Brain microvascular endothelial cell (primary cell): ENCODE measurements at regions not wholly inside any gene's neighbourhood (a gene's known extent, or its start where the extent isn't known, plus 50 kb on each side); places are given as distances from the start of the nearest gene placed in this dataset.

Source experiments
- DNase-seq: peaks from one replicate; pipeline ENCODE4 v3.0.0-alpha.2; 2020
- H3K27ac ChIP-seq: fragments of 250-450 bp; sonication (Bioruptor Pico); 2 replicates; pipeline ENCODE4 v1.5.1; 2020; ENCODE audit warnings: mild to moderate bottlenecking, moderate library complexity
- H3K27me3 ChIP-seq: fragments of 250-450 bp; sonication (Bioruptor Pico); replicated peaks from 2 replicates; pipeline ENCODE4 v1.5.1; 2020; ENCODE audit warnings: mild to moderate bottlenecking
- H3K36me3 ChIP-seq: fragments of 250-450 bp; sonication (Bioruptor Pico); replicated peaks from 2 replicates; pipeline ENCODE4 v1.5.1; 2020; ENCODE audit warnings: mild to moderate bottlenecking
- H3K4me3 ChIP-seq: 2 replicates; pipeline ENCODE4 v1.5.1; 2011; ENCODE audit warnings: low read depth, mild to moderate bottlenecking, control low read depth, low read length, moderate library complexity
- in situ Hi-C: cut with HindIII; loops from 2 replicates; pipeline ENCODE4 v1.10.0; 2017; ENCODE audit warnings: low sequenced_read_pairs, low pct_ligation_motif_present
- TF ChIP-seq, protein P1 (sequence below): IDR thresholded peaks from 2 replicates; pipeline ENCODE4 v1.5.1; 2011; ENCODE audit warnings: low read depth, mild to moderate bottlenecking, moderate library complexity, low read length, control low read depth, inconsistent platforms; ENCODE audit errors: missing control alignments

DNA sequence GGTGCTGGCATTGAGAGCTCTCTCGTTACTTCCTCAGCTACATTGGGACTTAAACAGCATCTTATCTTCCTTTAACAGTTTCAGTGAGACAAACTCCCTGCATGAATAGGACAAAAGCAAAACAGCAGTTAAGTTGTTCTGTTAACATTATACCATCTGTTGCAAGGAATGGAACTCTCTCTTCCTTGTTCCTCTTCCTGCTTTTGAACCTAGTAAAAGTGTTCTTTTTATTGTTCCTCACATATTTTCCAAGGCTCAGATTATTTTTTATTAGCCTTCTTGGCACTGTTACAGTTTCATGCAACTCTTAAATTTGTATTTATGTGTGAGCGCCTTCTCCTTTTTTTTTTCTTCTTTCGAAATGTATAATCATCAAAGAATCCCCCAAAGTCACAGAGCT, 202.6 kb upstream of the UFM1 start:
- no peak overlapping the region for H3K27ac ChIP-seq
- H3K27me3 ChIP-seq = no peaks in the 10 kb centered on the region
- H3K36me3 ChIP-seq = no peaks in the 10 kb centered on the region
- TF ChIP-seq, protein P1, sequence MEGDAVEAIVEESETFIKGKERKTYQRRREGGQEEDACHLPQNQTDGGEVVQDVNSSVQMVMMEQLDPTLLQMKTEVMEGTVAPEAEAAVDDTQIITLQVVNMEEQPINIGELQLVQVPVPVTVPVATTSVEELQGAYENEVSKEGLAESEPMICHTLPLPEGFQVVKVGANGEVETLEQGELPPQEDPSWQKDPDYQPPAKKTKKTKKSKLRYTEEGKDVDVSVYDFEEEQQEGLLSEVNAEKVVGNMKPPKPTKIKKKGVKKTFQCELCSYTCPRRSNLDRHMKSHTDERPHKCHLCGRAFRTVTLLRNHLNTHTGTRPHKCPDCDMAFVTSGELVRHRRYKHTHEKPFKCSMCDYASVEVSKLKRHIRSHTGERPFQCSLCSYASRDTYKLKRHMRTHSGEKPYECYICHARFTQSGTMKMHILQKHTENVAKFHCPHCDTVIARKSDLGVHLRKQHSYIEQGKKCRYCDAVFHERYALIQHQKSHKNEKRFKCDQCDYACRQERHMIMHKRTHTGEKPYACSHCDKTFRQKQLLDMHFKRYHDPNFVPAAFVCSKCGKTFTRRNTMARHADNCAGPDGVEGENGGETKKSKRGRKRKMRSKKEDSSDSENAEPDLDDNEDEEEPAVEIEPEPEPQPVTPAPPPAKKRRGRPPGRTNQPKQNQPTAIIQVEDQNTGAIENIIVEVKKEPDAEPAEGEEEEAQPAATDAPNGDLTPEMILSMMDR = no peak
- in situ Hi-C loops = no loop called here
- no peak overlapping the region for H3K4me3 ChIP-seq
- DNase-seq = no peak

DNA sequence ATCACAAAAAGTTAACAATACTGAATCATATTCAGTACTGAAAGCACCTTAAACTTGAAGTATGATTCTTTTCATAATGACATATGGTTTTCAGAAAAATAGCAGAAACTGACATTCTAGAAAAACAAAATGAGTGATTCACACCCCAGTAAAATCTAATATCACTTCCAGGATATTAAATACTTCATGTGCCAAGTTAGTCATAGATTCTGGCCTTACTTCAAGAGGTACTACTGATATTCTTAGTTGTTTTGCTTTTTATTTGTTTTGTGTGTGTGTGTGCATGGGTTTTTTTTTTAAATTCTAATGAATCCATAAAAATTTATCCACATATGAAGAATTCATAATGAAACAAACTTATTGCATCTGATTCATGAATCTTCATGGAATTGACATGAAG, 207.9 kb upstream of the UFM1 start:
- no peak overlapping the region for H3K27ac ChIP-seq
- no peak for DNase-seq
- no peaks in the 10 kb centered on the region for H3K36me3 ChIP-seq
- H3K27me3 ChIP-seq = no peaks in the 10 kb centered on the region
- in situ Hi-C loops = no loop called here
- TF ChIP-seq, protein P1 = no peak
- no peak overlapping the region for H3K4me3 ChIP-seq

DNA sequence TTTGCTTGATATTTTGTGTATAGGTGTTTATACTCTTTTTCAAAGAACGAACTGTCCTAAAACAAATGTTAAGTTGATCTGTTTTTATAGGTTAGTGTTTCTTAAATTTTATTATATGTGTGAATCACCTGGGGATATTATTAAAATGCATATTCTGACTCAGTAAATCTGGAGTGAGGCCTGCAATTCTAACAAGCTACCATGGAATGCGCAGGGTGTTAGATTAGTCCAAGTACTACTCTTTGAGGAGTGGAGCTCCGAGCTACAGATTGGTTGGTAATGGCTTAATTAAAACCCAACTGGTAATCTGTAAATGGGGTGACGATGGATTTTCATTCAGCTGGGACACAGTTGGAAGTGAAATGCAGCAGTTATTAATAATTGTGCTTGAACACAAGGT, 214.1 kb upstream of the UFM1 start:
- Histone ChIP-seq H3K36me3 (no peaks in the 10 kb centered on the region), H3K27ac (no peak overlapping the region), H3K27me3 (no peaks in the 10 kb centered on the region), H3K4me3 (no peak overlapping the region)
- no peak for DNase-seq
- in situ Hi-C loops = no loop called here
- TF ChIP-seq, protein P1 = no peak

DNA sequence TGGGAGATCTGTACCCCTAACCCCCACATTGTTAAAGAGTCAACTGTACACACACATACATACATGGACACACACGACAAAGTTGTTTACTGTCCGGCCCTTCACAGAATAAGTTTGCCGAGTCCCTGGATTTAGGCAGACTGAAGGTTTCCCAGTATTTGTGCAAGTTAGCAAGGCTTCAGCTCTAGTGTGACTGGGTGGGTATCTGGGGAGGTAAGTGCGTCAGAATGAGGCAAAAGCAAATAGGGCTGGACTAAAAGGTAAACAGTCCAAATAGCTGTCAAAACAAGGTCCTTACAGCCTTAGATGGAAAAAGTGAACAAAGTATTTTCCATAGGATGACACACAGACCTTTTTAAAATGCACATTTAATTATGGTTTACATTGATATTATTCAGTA, 228.4 kb upstream of the UFM1 start:
- no peaks in the 10 kb centered on the region for H3K36me3 ChIP-seq
- in situ Hi-C loops = no loop called here
- TF ChIP-seq, protein P1 = no peak
- DNase-seq = no peak
- H3K27ac ChIP-seq = no peak overlapping the region
- H3K4me3 ChIP-seq = no peak overlapping the region
- no peaks in the 10 kb centered on the region for H3K27me3 ChIP-seq

DNA sequence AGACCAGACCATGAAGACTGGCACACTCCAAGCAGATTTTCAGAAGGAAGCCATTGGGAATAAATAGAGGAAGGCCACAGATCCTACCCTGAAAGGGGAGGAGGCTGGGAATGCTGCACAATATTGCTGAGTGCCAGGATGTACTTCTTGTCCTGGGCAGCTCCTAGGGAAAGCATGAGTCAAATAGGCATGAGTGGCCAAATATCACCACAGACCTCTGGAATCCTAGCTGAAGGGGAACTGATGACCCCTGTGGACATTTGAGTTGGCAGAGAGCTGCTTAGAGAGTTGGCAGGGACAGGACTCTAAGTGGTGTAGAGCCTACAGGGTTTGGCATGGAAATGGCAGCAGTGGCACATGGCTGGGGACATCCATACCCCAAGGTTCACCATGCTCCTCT, 234.3 kb upstream of the TRPC4 start:
- in situ Hi-C loops = no loop called here
- Histone ChIP-seq H3K4me3 (no peak overlapping the region), H3K27me3 (no peaks in the 10 kb centered on the region), H3K36me3 (no peaks in the 10 kb centered on the region), H3K27ac (no peak overlapping the region)
- DNase-seq = no peak
- TF ChIP-seq, protein P1 = no peak

DNA sequence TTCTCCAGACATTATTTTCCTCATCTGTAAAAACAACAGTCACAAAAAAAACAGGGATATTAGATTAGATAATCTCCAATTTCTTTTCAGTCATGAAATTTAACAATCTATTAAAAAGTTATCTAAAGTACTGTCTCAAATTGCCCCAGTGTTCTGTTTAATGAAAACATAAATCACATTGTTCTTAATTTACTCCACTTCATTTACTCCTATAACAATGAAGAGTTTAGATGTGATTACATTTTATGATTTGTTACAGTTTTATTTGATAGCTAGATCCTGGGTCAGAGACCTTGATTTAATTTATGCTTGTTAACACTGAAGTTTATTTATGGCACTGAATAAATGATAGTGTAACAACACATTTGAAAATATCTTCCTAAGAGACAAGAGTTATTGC, 230.2 kb upstream of the TRPC4 start:
- Histone ChIP-seq H3K36me3 (no peaks in the 10 kb centered on the region), H3K27ac (no peak overlapping the region), H3K4me3 (no peak overlapping the region), H3K27me3 (no peaks in the 10 kb centered on the region)
- in situ Hi-C loops = no loop called here
- DNase-seq = no peak
- TF ChIP-seq, protein P1 = no peak
